Mammary epithelial cell (primary cell): ENCODE measurements at regions not wholly inside any gene's neighbourhood (a gene's known extent, or its start where the extent isn't known, plus 50 kb on each side); places are given as distances from the start of the nearest gene placed in this dataset.

Source experiments
- CTCF ChIP-seq, 2 donors: IDR thresholded peaks in 1 of 2; conservative IDR thresholded peaks in 1 of 2; 2 replicates each; pipeline ENCODE4 v1.5.1; 2011 to 2012; ENCODE audit warnings: inconsistent platforms in 2 of 2, low read length in 2 of 2, mild to moderate bottlenecking in 2 of 2, control low read depth in 1 of 2, low read depth in 1 of 2; ENCODE audit not compliant: insufficient read depth in 1 of 2; ENCODE audit errors: extremely low read depth in 1 of 2
- EZH2 ChIP-seq: IDR thresholded peaks from 2 replicates; pipeline ENCODE4 v1.6.1; 2012; ENCODE audit warnings: low read length, inconsistent platforms, borderline replicate concordance

- TF ChIP-seq CTCF (conservative IDR thresholded peaks at IDR 0.05 in 1 of 2, IDR thresholded peaks at IDR 0.05 in 1 of 2; ENCODE audit: extremely low read depth in 1 of 2, insufficient read depth in 1 of 2, low read depth in 1 of 2, low read length in 2 of 2) (no peak), EZH2 (no peak)
Observed at GRCh38 chr13:84126671-84127171, 244.4 kb upstream of the SLITRK1 start.
